ENCODE measurements at regions not wholly inside any gene's neighbourhood (a gene's known extent, or its start where the extent isn't known, plus 50 kb on each side); places are given as distances from the start of the nearest gene placed in this dataset.

GRCh38 chr13:61170856-61171255 is 244.8 kb downstream of the PCDH20 start:
- intact Hi-C loops (cut with DNase I; ENCODE audit: low total_unique reads) = no loop called here
- Histone ChIP-seq H3K9me3 (no peaks in the 10 kb centered on the region), H3K27me3 (no peaks in the 10 kb centered on the region), H3K27ac (no peak overlapping the region), H3K4me1 (no peaks in the 10 kb centered on the region), H3K36me3 (no peaks in the 10 kb centered on the region), H3K4me3 (no peak overlapping the region)
- TF ChIP-seq POLR2A (IDR thresholded peaks at IDR 0.05) (no peak), CTCF (IDR thresholded peaks at IDR 0.05) (no peak)
- no peak for DNase-seq

- no peak for DNase-seq
- Histone ChIP-seq H3K27me3 (no peaks in the 10 kb centered on the region), H3K4me1 (no peaks in the 10 kb centered on the region), H3K27ac (peak overlapping the region; percentile 47 to 68), H3K4me3 (no peak overlapping the region), H3K36me3 (no peaks in the 10 kb centered on the region), H3K9me3 (no peaks in the 10 kb centered on the region)
- TF ChIP-seq CTCF (IDR thresholded peaks at IDR 0.05) (no peak), POLR2A (IDR thresholded peaks at IDR 0.05) (no peak)
- intact Hi-C loops (cut with DNase I; ENCODE audit: low total_unique reads) = no loop called here
These were observed 253.0 kb downstream of the PCDH20 start for GRCh38 chr13:61162636-61163035.

GRCh38 chr13:61162106-61162505 is 253.5 kb downstream of the PCDH20 start:
- no peaks in the 10 kb centered on the region for H3K36me3 ChIP-seq
- no peaks in the 10 kb centered on the region for H3K9me3 ChIP-seq
- DNase-seq = no peak
- TF ChIP-seq CTCF (IDR thresholded peaks at IDR 0.05) (no peak), POLR2A (IDR thresholded peaks at IDR 0.05) (no peak)
- no peaks in the 10 kb centered on the region for H3K27me3 ChIP-seq
- intact Hi-C loops (cut with DNase I; ENCODE audit: low total_unique reads) = no loop called here
- no peak overlapping the region for H3K4me3 ChIP-seq
- H3K4me1 ChIP-seq = no peaks in the 10 kb centered on the region
- peak overlapping the region; percentile 47 to 68 for H3K27ac ChIP-seq

GRCh38 chr13:61156753-61157152 is 258.9 kb downstream of the PCDH20 start:
- TF ChIP-seq CTCF (IDR thresholded peaks at IDR 0.05) (no peak), POLR2A (IDR thresholded peaks at IDR 0.05) (no peak)
- Histone ChIP-seq H3K27me3 (no peaks in the 10 kb centered on the region), H3K9me3 (no peaks in the 10 kb centered on the region), H3K4me1 (no peaks in the 10 kb centered on the region), H3K4me3 (no peak overlapping the region), H3K27ac (no peak overlapping the region), H3K36me3 (no peaks in the 10 kb centered on the region)
- intact Hi-C loops (cut with DNase I; ENCODE audit: low total_unique reads) = no loop called here
- no peak for DNase-seq

- Histone ChIP-seq H3K4me3 (no peak overlapping the region), H3K9me3 (no peaks in the 10 kb centered on the region), H3K27ac (no peak overlapping the region), H3K4me1 (no peaks in the 10 kb centered on the region), H3K27me3 (no peaks in the 10 kb centered on the region), H3K36me3 (peaks cover 0 to 3% of the 10 kb centered on the region in 2 donors)
- DNase-seq = no peak
- TF ChIP-seq CTCF (IDR thresholded peaks at IDR 0.05) (no peak), POLR2A (IDR thresholded peaks at IDR 0.05) (no peak)
- intact Hi-C loops (cut with DNase I; ENCODE audit: low total_unique reads) = no loop called here
These were observed 264.6 kb downstream of the PCDH20 start for GRCh38 chr13:61151062-61151461.
